ENCODE measurements at regions not wholly inside any gene's neighbourhood (a gene's known extent, or its start where the extent isn't known, plus 50 kb on each side); places are given as distances from the start of the nearest gene placed in this dataset.

GRCh38 chr9:31471010-31471409, 913.4 kb upstream of the ACO1 start:
- no peak for DNase-seq (ENCODE audit: low read depth)

GRCh38 chr9:31486630-31487029, 897.8 kb upstream of the ACO1 start:
- DNase-seq (ENCODE audit: low read depth) = no peak

GRCh38 chr9:31490551-31491106, 893.8 kb upstream of the ACO1 start:
- DNase-seq (ENCODE audit: low read depth) = no peak

GRCh38 chr9:31492229-31492628, 892.2 kb upstream of the ACO1 start:
- DNase-seq (ENCODE audit: low read depth) = no peak

- DNase-seq (ENCODE audit: low read depth) = no peak
Measured at GRCh38 chr9:31500422-31500821, 884.0 kb upstream of the ACO1 start.

GRCh38 chr9:31519011-31519410, 865.4 kb upstream of the ACO1 start:
- DNase-seq (ENCODE audit: low read depth) = peak; percentile 8

GRCh38 chr9:31519424-31519823, 865.0 kb upstream of the ACO1 start:
- DNase-seq (ENCODE audit: low read depth) = peak; percentile 5

GRCh38 chr9:31519826-31520225, 864.6 kb upstream of the ACO1 start:
- peak; percentile 47 for DNase-seq (ENCODE audit: low read depth)

GRCh38 chr9:31520301-31521085, 864.0 kb upstream of the ACO1 start:
- DNase-seq (ENCODE audit: low read depth) = no peak

- peak; percentile 43 for DNase-seq (ENCODE audit: low read depth)
Measured at GRCh38 chr9:31535651-31536050, 848.8 kb upstream of the ACO1 start.

GRCh38 chr9:31536471-31536870, 848.0 kb upstream of the ACO1 start:
- no peak for DNase-seq (ENCODE audit: low read depth)

- peak; percentile 53 for DNase-seq (ENCODE audit: low read depth)
Measured at GRCh38 chr9:31541721-31542281, 842.6 kb upstream of the ACO1 start.

- peak; percentile 98 for DNase-seq (ENCODE audit: low read depth)
Measured at GRCh38 chr9:31542384-31543055, 841.9 kb upstream of the ACO1 start.

- DNase-seq (ENCODE audit: low read depth) = peak; percentile 1
Measured at GRCh38 chr9:31554941-31555340, 829.5 kb upstream of the ACO1 start.

- no peak for DNase-seq (ENCODE audit: low read depth)
Measured at GRCh38 chr9:31556667-31557463, 827.6 kb upstream of the ACO1 start.

- DNase-seq (ENCODE audit: low read depth) = peak; percentile 18
Measured at GRCh38 chr9:31572190-31572589, 812.3 kb upstream of the ACO1 start.

GRCh38 chr9:31573561-31573960, 810.9 kb upstream of the ACO1 start:
- DNase-seq (ENCODE audit: low read depth) = peak; percentile 75

GRCh38 chr9:31574006-31574765, 810.3 kb upstream of the ACO1 start:
- peak; percentile 65 for DNase-seq (ENCODE audit: low read depth)

- DNase-seq (ENCODE audit: low read depth) = peak; percentile 7
Measured at GRCh38 chr9:31582071-31582470, 802.4 kb upstream of the ACO1 start.

- no peak for DNase-seq (ENCODE audit: low read depth)
Measured at GRCh38 chr9:31582561-31582960, 801.9 kb upstream of the ACO1 start.

- no peak for DNase-seq (ENCODE audit: low read depth)
Measured at GRCh38 chr9:31585158-31585557, 799.3 kb upstream of the ACO1 start.

Measured in amniotic epithelial cell (primary cell).